Transverse colon (tissue), 4 donors: ENCODE measurements at regions not wholly inside any gene's neighbourhood (a gene's known extent, or its start where the extent isn't known, plus 50 kb on each side); places are given as distances from the start of the nearest gene placed in this dataset.
"Not testable (repeated sequence)": the region's sequence is repeated elsewhere in the genome, so short reads cannot be mapped to it uniquely, and the experiment has no call there.

Source experiments
- DNase-seq: peaks from one replicate; pipeline ENCODE4 v3.0.0-alpha.2; 2019
- H3K27ac ChIP-seq, 4 donors: fragments of 200-600 bp; sonication (generic); 2 replicates each; pipeline ENCODE4 v1.5.1; 2016 to 2018; ENCODE audit warnings: inconsistent platforms in 4 of 4
- H3K27me3 ChIP-seq: fragments of 200-600 bp; sonication (generic); 2 replicates; pipeline ENCODE4 v1.5.1; 2017; ENCODE audit warnings: inconsistent platforms
- H3K36me3 ChIP-seq, 4 donors: fragments of 200-600 bp; sonication (generic); 2 replicates each; pipeline ENCODE4 v1.5.1; 2017 to 2019; ENCODE audit warnings: inconsistent platforms in 4 of 4
- H3K4me1 ChIP-seq, 4 donors: fragments of 200-600 bp; sonication (generic); 2 replicates each; pipeline ENCODE4 v1.5.1; 2017 to 2020; ENCODE audit warnings: inconsistent platforms in 4 of 4
- H3K4me3 ChIP-seq, 4 donors: fragments of 200-600 bp; sonication (generic); 1 replicate in 1 of 4; 2 replicates in 3 of 4; pipeline versions ENCODE4 v1.5.1 to v1.6.1; 2017 to 2019; ENCODE audit warnings: inconsistent platforms in 4 of 4
- H3K9me3 ChIP-seq, 2 donors: fragments of 200-600 bp; sonication (generic); 2 replicates each; pipeline ENCODE4 v1.5.1; 2017 to 2019; ENCODE audit warnings: inconsistent platforms in 2 of 2
- WGBS, 2 donors: methylation state at CpG; one replicate each; pipeline ENCODE4 v1.1.5; 2018; ENCODE audit warnings: low coverage in 1 of 2; 5-methylcytosine and 5-hydroxymethylcytosine counted together
- in situ Hi-C, 4 donors: fragments of 200-750 bp; cut with MboI; loops; one replicate each; pipeline versions ENCODE4 v1.15.0 to v1.15.1; 2017; ENCODE audit warnings: low sequenced_read_pairs in 3 of 4, low pct_ligation_motif_present in 1 of 4, low pct_unique_long_range_greater_than_20kb in 1 of 4
- intact Hi-C: fragments of 100-400 bp; cut with DNase I; formaldehyde crosslinking; loops from one replicate; pipeline ENCODE4 v1.15.1; 2023; ENCODE audit warnings: low total_unique reads
- small RNA-seq, 4 donors: library from RNA; depleted of rRNA; stranded (forward); fragments of <200 nt; gene quantifications; one replicate each; pipeline ENCODE3, GENCODE V24; 2016

GRCh38 chr1:120658622-120659021 is 65.1 kb upstream of the NBPF26 start:
- H3K4me3 ChIP-seq, H3K4me1 ChIP-seq, H3K27ac ChIP-seq, intact Hi-C loops, in situ Hi-C loops, H3K36me3 ChIP-seq, DNase-seq, H3K27me3 ChIP-seq, H3K9me3 ChIP-seq: not testable (repeated sequence)

- intact Hi-C loops, H3K9me3 ChIP-seq, H3K4me3 ChIP-seq, H3K4me1 ChIP-seq, in situ Hi-C loops, DNase-seq, H3K27me3 ChIP-seq, H3K27ac ChIP-seq, H3K36me3 ChIP-seq: not testable (repeated sequence)
- WGBS, 2 donors, result no CpG with 5 or more reads among the region's 2 CpGs
Measured at GRCh38 chr1:120659133-120659532, 64.6 kb upstream of the NBPF26 start.

- DNase-seq, H3K27me3 ChIP-seq, H3K27ac ChIP-seq, H3K36me3 ChIP-seq, H3K4me1 ChIP-seq, H3K9me3 ChIP-seq, in situ Hi-C loops, intact Hi-C loops: not testable (repeated sequence)
- peak overlapping the region in 2 of 4 donors; percentile 23 to 32 for H3K4me3 ChIP-seq
- no CpG with 5 or more reads among the region's 22 CpGs for WGBS, 2 donors
Measured at GRCh38 chr1:120664376-120665249, 59.1 kb upstream of the NBPF26 start.

- intact Hi-C loops, H3K9me3 ChIP-seq, H3K4me1 ChIP-seq, H3K36me3 ChIP-seq, H3K27ac ChIP-seq, DNase-seq, in situ Hi-C loops, H3K27me3 ChIP-seq: not testable (repeated sequence)
- WGBS, 2 donors, result no CpG with 5 or more reads among the region's 33 CpGs
- peak overlapping the region in 2 of 4 donors; percentile 23 to 32 for H3K4me3 ChIP-seq
Measured at GRCh38 chr1:120665250-120665577, 58.5 kb upstream of the NBPF26 start.

GRCh38 chr1:120668187-120668586 is 55.6 kb upstream of the NBPF26 start:
- H3K4me3 ChIP-seq, DNase-seq, H3K9me3 ChIP-seq, in situ Hi-C loops, H3K4me1 ChIP-seq, H3K27me3 ChIP-seq, intact Hi-C loops, H3K36me3 ChIP-seq, H3K27ac ChIP-seq: not testable (repeated sequence)
- WGBS, 2 donors, result no CpG with 5 or more reads among the region's 1 CpG

Small RNA genes in the stretch of these regions (small RNA-seq; reads per million reads assigned to genes)
- 0 reads per million in 4 donors for gene RF00004
